Common myeloid progenitor, CD34-positive (primary cell): ENCODE measurements at regions not wholly inside any gene's neighbourhood (a gene's known extent, or its start where the extent isn't known, plus 50 kb on each side); places are given as distances from the start of the nearest gene placed in this dataset.

ENCODE experiments used
- CTCF ChIA-PET: fragments of 350-600 bp; sonication (Branson Sonifier 250); formaldehyde crosslinking; loops from one replicate; lab custom pipeline; 2021; ENCODE audit warnings: antibody characterized with exemption; lab: Charles Lee
- POLR2A ChIA-PET: fragments of 350-600 bp; sonication (Branson Sonifier 250); formaldehyde crosslinking; loops from one replicate; lab custom pipeline; 2021; ENCODE audit warnings: antibody characterized with exemption; lab: Charles Lee
- DNase-seq, 3 donors: peaks; one replicate each; pipeline versions ENCODE4 v3.0.0 to v3.0.0-alpha.2; 2013
- H3K27ac ChIP-seq, 2 experiments: 1 replicate in 1 of 2; 2 replicates in 1 of 2; pipeline ENCODE4 v1.7.0; 2013; ENCODE audit warnings: inconsistent platforms in 2 of 2, low read length in 2 of 2, mild to moderate bottlenecking in 2 of 2, low read depth in 1 of 2, moderate library complexity in 1 of 2; ENCODE audit not compliant: severe bottlenecking in 2 of 2, insufficient read depth in 1 of 2, poor library complexity in 1 of 2
- H3K27me3 ChIP-seq, 5 experiments: replicated peaks in 2 of 5; 1 replicate in 3 of 5; 2 replicates in 2 of 5; pipeline versions ENCODE4 v1.6.1 to v1.7.0; 2013; ENCODE audit warnings: low read length in 4 of 5, mild to moderate bottlenecking in 2 of 5, moderate library complexity in 2 of 5, inconsistent platforms in 1 of 5; ENCODE audit not compliant: insufficient read depth in 5 of 5, control insufficient read depth in 4 of 5
- H3K36me3 ChIP-seq, 4 experiments: 1 replicate in 2 of 4; 2 replicates in 2 of 4; pipeline versions ENCODE4 v1.6.1 to v1.7.0; 2013; ENCODE audit warnings: low read length in 3 of 4, control low read depth in 1 of 4, mild to moderate bottlenecking in 1 of 4; ENCODE audit not compliant: control insufficient read depth in 4 of 4, insufficient read depth in 4 of 4
- H3K4me1 ChIP-seq, 4 experiments: 1 replicate in 3 of 4; 2 replicates in 1 of 4; pipeline versions ENCODE4 v1.6.1 to v1.7.1; 2013; ENCODE audit warnings: low read length in 3 of 4, mild to moderate bottlenecking in 3 of 4, control low read depth in 1 of 4, inconsistent platforms in 1 of 4, moderate library complexity in 1 of 4; ENCODE audit not compliant: control insufficient read depth in 4 of 4, insufficient read depth in 4 of 4; ENCODE audit errors: control extremely low read depth in 1 of 4
- H3K4me3 ChIP-seq, 7 experiments: 1 replicate in 4 of 7; 2 replicates in 3 of 7; pipeline versions ENCODE4 v1.5.1 to v1.7.0; 2013; ENCODE audit warnings: mild to moderate bottlenecking in 7 of 7, low read length in 6 of 7, moderate library complexity in 6 of 7, inconsistent platforms in 2 of 7, low read depth in 2 of 7, control low read depth in 1 of 7; ENCODE audit not compliant: insufficient read depth in 4 of 7, control insufficient read depth in 1 of 7; ENCODE audit errors: extremely low read depth in 1 of 7
- H3K9me3 ChIP-seq, 5 experiments: 1 replicate in 4 of 5; 2 replicates in 1 of 5; pipeline versions ENCODE4 v1.6.1 to v1.7.1; 2013; ENCODE audit warnings: low read length in 4 of 5, mild to moderate bottlenecking in 2 of 5, inconsistent platforms in 1 of 5, low read depth in 1 of 5, moderate library complexity in 1 of 5; ENCODE audit not compliant: control insufficient read depth in 4 of 5, insufficient read depth in 2 of 5; ENCODE audit errors: control extremely low read depth in 1 of 5
- WGBS: methylation state at CpG from one replicate; pipeline ENCODE4 v1.1.5; 2013; ENCODE audit not compliant: insufficient coverage; 5-methylcytosine and 5-hydroxymethylcytosine counted together

DNA sequence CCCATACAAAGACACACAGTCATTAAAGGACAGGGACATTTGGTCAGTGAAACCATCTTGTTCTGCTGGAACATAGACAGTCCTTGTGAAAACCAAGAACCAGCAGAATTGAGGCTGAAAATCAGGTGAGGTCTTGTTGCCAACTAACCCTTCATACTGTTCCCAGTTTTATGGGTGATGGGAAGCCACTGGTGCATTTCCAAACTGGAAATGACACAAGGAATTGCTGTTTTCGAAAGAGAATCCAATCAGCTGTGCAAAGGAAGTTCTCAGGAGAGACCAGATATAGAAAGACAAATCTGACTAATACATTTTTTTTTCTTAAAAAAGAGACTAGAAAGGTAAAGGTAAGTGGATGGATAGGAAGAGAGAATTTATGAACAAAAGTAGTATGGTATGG, 948.2 kb downstream of the TSN start:
- H3K27me3 ChIP-seq, result no peaks in the 10 kb centered on the region
- no peak for DNase-seq
- H3K27ac ChIP-seq, result no peak overlapping the region
- H3K36me3 ChIP-seq, result no peaks in the 10 kb centered on the region
- ChIA-PET POLR2A (no interaction called here), CTCF (no interaction called here)
- H3K4me1 ChIP-seq, result no peaks in the 10 kb centered on the region
- no peaks in the 10 kb centered on the region for H3K9me3 ChIP-seq
- no CpG with 5 or more reads among the region's 1 CpG for WGBS
- H3K4me3 ChIP-seq, result no peak overlapping the region

GRCh38 chr2:122704109-122704563, 948.7 kb downstream of the TSN start:
- WGBS, result no CpG with 5 or more reads among the region's 1 CpG
- no peak overlapping the region for H3K27ac ChIP-seq
- H3K9me3 ChIP-seq, result no peaks in the 10 kb centered on the region
- DNase-seq, result peak in 1 of 3 donors; percentile 1
- no peaks in the 10 kb centered on the region for H3K27me3 ChIP-seq
- H3K4me1 ChIP-seq, result no peaks in the 10 kb centered on the region
- CTCF ChIA-PET, result no interaction called here
- no peaks in the 10 kb centered on the region for H3K36me3 ChIP-seq
- POLR2A ChIA-PET, result no interaction called here
- H3K4me3 ChIP-seq, result no peak overlapping the region

- 100% methylated on average over 1 of the region's 1 CpG for WGBS
- ChIA-PET CTCF (no interaction called here), POLR2A (no interaction called here)
- H3K4me1 ChIP-seq, result no peaks in the 10 kb centered on the region
- H3K4me3 ChIP-seq, result no peak overlapping the region
- no peak overlapping the region for H3K27ac ChIP-seq
- peaks cover 0 to under 1% (median 0%) of the 10 kb centered on the region in 5 experiments for H3K9me3 ChIP-seq
- H3K36me3 ChIP-seq, result no peaks in the 10 kb centered on the region
- DNase-seq, result no peak
- no peaks in the 10 kb centered on the region for H3K27me3 ChIP-seq
Observed at GRCh38 chr2:122705746-122706145, 950.3 kb downstream of the TSN start.

- ChIA-PET CTCF (no interaction called here), POLR2A (no interaction called here)
- no peaks in the 10 kb centered on the region for H3K36me3 ChIP-seq
- peak in 1 of 3 donors; percentile 4 for DNase-seq
- WGBS, result 70% methylated on average over 2 of the region's 3 CpGs
- H3K4me3 ChIP-seq, result no peak overlapping the region
- no peaks in the 10 kb centered on the region for H3K4me1 ChIP-seq
- H3K9me3 ChIP-seq, result peaks cover 0 to 4% (median 0%) of the 10 kb centered on the region in 5 experiments
- H3K27me3 ChIP-seq, result no peaks in the 10 kb centered on the region
- H3K27ac ChIP-seq, result no peak overlapping the region
Observed at GRCh38 chr2:122706757-122707223, 951.3 kb downstream of the TSN start.

DNA sequence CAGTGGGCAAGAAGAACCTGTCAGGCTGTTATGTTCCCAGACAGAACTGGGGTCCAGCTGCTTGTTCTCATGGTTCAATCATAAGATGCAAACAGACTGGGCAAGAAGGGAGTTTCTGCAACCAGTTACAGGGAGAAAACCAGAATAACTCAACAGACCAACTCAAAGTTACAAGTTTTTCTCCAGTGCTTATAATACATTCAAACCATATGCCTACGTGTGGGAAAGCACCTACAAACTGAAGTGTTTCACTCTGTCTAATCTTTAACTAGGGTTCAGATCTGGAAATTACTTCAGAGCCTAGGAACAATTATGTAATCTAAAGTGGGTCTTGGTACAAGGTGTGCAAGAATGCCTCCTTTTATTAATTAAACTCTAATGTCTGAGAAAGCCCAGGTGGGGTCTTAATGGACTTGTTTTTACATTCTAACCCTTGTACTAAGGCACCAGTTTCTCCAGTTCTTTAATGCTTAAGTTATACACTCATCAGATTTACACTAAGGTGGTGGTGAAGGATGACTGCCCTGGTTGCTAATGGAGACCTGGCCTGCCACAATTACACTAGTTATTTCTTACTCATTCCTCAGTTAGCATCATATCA, 951.9 kb downstream of the TSN start:
- WGBS, result no CpG with 5 or more reads among the region's 1 CpG
- no peak overlapping the region for H3K4me3 ChIP-seq
- H3K27ac ChIP-seq, result no peak overlapping the region
- ChIA-PET CTCF (no interaction called here), POLR2A (no interaction called here)
- no peaks in the 10 kb centered on the region for H3K27me3 ChIP-seq
- no peak for DNase-seq
- no peaks in the 10 kb centered on the region for H3K4me1 ChIP-seq
- H3K36me3 ChIP-seq, result no peaks in the 10 kb centered on the region
- peaks cover 0 to 5% (median 4%) of the 10 kb centered on the region in 5 experiments for H3K9me3 ChIP-seq

DNA sequence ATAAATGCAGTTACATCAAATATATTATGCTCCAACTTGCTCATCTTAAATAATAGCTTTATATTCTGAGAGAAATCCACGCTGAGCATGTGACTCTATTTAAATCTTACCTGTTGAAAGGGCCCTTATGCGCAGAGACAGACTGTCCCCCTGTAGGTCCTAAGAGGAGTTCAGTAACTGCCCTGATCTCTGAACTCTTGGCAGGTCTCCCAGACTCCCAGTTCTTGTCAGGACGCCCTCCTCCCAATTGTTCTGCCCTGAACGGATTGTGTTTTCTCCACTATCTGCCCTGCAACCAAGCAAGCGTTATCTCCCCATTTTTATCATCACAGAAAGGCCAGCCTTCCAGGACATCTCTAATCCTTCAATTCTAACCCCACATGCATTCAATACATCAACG, 954.6 kb downstream of the TSN start:
- Histone ChIP-seq H3K27ac (no peak overlapping the region), H3K9me3 (peaks cover 1 to 14% (median 8%) of the 10 kb centered on the region in 5 experiments), H3K4me1 (no peaks in the 10 kb centered on the region), H3K4me3 (no peak overlapping the region), H3K27me3 (no peaks in the 10 kb centered on the region), H3K36me3 (no peaks in the 10 kb centered on the region)
- ChIA-PET CTCF (no interaction called here), POLR2A (no interaction called here)
- WGBS, result 96% methylated on average over 4 of the region's 6 CpGs
- DNase-seq, result no peak

DNA sequence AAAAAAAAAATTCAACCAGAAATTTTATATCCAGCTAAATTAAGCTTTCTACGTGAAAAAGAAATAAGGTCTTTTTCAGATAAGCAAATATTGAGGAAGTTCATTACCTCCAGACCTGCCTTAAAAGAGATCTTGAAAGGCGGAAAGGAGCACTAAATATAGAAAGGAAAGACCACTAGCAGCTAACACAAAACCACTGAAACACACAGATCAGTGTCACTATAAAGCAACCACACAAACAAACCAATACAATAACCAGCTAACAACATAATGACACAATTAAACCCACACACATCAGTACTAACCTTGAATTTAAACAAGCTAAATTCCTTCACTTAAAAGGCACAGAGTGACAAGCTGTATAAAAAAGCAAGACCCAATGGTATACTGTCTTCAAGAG, 958.3 kb downstream of the TSN start:
- H3K9me3 ChIP-seq, result peaks cover 4 to 14% (median 8%) of the 10 kb centered on the region in 5 experiments
- ChIA-PET CTCF (interaction anchor here (0.6 kb wide), 1 partner anchor 756 kb away, joined by 3 read pairs; no protein-coding TSS in a partner anchor), POLR2A (interaction anchor here (0.6 kb wide), 1 partner anchor 214 kb away, joined by 3 read pairs; no protein-coding TSS in a partner anchor)
- H3K27me3 ChIP-seq, result no peaks in the 10 kb centered on the region
- no peak overlapping the region for H3K4me3 ChIP-seq
- no peaks in the 10 kb centered on the region for H3K4me1 ChIP-seq
- H3K27ac ChIP-seq, result no peak overlapping the region
- no peaks in the 10 kb centered on the region for H3K36me3 ChIP-seq
- no CpG with 5 or more reads among the region's 2 CpGs for WGBS
- no peak for DNase-seq
